ENCODE measurements at regions not wholly inside any gene's neighbourhood (a gene's known extent, or its start where the extent isn't known, plus 50 kb on each side); places are given as distances from the start of the nearest gene placed in this dataset.

DNA sequence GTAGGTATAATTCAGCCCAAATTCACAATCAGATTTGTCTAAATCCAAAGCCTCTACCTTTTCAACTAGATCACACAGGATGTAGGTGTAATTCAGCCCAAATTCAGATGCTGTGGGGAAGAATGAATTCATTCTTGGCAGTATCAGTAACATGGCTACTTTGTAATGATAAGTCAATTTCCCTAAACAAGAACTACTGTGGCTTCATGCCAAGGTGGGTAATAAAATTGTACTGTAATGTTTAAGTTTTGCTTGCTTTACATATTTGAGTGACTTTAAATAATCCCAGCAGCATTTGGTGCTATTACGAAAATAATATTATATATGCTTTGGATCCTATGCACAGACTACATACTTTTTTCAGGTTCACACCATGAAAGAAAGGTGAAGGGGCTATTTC is 239.1 kb downstream of the HDGFL1 start:
- no peak overlapping the region for H3K4me3 Mint-ChIP-seq (ENCODE audit: unreplicated experiment)
- no peak for DNase-seq
- TF ChIP-seq, protein P1, sequence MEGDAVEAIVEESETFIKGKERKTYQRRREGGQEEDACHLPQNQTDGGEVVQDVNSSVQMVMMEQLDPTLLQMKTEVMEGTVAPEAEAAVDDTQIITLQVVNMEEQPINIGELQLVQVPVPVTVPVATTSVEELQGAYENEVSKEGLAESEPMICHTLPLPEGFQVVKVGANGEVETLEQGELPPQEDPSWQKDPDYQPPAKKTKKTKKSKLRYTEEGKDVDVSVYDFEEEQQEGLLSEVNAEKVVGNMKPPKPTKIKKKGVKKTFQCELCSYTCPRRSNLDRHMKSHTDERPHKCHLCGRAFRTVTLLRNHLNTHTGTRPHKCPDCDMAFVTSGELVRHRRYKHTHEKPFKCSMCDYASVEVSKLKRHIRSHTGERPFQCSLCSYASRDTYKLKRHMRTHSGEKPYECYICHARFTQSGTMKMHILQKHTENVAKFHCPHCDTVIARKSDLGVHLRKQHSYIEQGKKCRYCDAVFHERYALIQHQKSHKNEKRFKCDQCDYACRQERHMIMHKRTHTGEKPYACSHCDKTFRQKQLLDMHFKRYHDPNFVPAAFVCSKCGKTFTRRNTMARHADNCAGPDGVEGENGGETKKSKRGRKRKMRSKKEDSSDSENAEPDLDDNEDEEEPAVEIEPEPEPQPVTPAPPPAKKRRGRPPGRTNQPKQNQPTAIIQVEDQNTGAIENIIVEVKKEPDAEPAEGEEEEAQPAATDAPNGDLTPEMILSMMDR (IDR thresholded peaks at IDR 0.05; ENCODE audit: partially characterized antibody, unreplicated experiment), result no peak
- H3K4me1 Mint-ChIP-seq (ENCODE audit: low read depth, unreplicated experiment), result peaks cover 11% of the 10 kb centered on the region
- no peaks in the 10 kb centered on the region for H3K9me3 Mint-ChIP-seq (ENCODE audit: unreplicated experiment)
- no peak overlapping the region for H3K27ac Mint-ChIP-seq (ENCODE audit: unreplicated experiment)
- H3K27me3 Mint-ChIP-seq (ENCODE audit: unreplicated experiment), result no peaks in the 10 kb centered on the region
- H3K36me3 Mint-ChIP-seq (ENCODE audit: unreplicated experiment), result no peaks in the 10 kb centered on the region

DNA sequence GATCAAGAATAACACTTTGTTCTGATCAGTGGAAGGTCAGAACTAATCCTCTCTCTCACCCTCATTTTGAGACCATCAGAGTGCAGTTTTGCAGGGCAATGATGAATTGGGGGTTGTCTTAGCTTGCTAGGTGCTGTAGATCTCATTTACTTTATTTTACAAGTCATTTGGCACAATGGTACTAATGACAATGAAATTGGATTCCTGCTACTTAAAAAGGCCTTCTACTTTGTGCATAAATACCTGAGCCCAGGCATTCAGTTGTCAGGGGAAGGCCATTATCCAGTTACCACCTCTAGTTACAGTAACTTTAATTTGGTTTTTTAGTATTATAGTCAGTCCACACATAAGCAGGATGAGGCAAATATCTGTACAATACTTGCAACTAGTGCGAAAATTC is 240.0 kb downstream of the HDGFL1 start:
- DNase-seq, result no peak
- H3K27me3 Mint-ChIP-seq (ENCODE audit: unreplicated experiment), result no peaks in the 10 kb centered on the region
- no peak overlapping the region for H3K27ac Mint-ChIP-seq (ENCODE audit: unreplicated experiment)
- no peaks in the 10 kb centered on the region for H3K36me3 Mint-ChIP-seq (ENCODE audit: unreplicated experiment)
- TF ChIP-seq, protein P1 (IDR thresholded peaks at IDR 0.05; ENCODE audit: partially characterized antibody, unreplicated experiment), result no peak
- no peaks in the 10 kb centered on the region for H3K9me3 Mint-ChIP-seq (ENCODE audit: unreplicated experiment)
- no peak overlapping the region for H3K4me3 Mint-ChIP-seq (ENCODE audit: unreplicated experiment)
- peaks cover 11% of the 10 kb centered on the region for H3K4me1 Mint-ChIP-seq (ENCODE audit: low read depth, unreplicated experiment)

DNA sequence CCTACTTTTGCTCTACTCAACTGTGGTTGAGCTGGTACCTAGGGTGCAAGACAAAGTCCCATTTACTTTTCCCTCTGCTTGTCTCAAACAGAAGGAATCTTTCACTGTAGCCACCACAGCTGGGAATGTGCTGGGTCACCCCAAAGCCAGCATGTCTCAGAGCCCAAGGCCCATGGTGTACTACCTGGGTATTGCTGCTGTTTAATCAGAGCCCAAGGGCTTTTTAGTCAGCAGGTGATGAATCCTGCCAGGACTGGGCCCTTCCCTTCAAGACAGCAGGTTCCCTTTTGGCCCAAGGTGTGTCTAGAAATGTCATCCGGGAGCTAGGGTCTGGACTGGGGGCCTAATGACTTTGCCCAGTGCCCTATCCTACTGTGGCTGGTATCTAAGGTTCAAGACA is 249.8 kb downstream of the HDGFL1 start:
- no peaks in the 10 kb centered on the region for H3K36me3 Mint-ChIP-seq (ENCODE audit: unreplicated experiment)
- peaks cover 2% of the 10 kb centered on the region for H3K9me3 Mint-ChIP-seq (ENCODE audit: unreplicated experiment)
- H3K27me3 Mint-ChIP-seq (ENCODE audit: unreplicated experiment), result no peaks in the 10 kb centered on the region
- no peak overlapping the region for H3K27ac Mint-ChIP-seq (ENCODE audit: unreplicated experiment)
- TF ChIP-seq, protein P1 (IDR thresholded peaks at IDR 0.05; ENCODE audit: partially characterized antibody, unreplicated experiment), result no peak
- H3K4me3 Mint-ChIP-seq (ENCODE audit: unreplicated experiment), result no peak overlapping the region
- DNase-seq, result no peak
- no peaks in the 10 kb centered on the region for H3K4me1 Mint-ChIP-seq (ENCODE audit: low read depth, unreplicated experiment)

DNA sequence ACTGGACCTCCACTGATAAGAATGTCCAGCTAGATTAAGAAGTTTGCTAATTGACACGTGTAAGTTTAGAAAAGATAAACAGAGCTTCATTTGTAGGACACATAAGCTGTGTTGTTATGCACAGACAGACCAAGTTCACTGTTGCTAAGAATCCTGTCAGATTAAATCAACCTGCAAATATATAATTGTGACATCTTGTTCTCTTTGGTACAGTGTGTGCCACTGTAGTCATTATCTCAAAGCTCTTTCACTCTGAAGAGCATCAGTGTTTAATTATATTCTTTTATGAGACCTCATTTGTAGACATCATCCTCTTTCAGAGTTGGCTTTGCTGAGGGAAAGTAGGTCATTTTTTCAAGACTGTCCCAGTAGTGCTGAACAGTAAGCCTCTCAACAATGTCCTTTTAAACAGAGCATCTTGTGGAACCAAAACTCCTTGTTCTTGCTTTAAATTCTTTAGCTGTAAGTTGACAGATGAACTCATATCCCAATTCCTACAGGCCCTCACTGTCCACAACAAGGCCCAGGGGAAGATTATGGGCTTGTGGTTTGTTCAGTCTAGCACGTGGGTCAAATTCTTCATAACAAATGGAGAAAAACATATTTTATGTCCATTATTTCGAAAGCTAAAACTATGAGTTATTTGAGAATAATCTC is 252.4 kb downstream of the HDGFL1 start:
- H3K27me3 Mint-ChIP-seq (ENCODE audit: unreplicated experiment), result no peaks in the 10 kb centered on the region
- no peaks in the 10 kb centered on the region for H3K36me3 Mint-ChIP-seq (ENCODE audit: unreplicated experiment)
- TF ChIP-seq, protein P1 (IDR thresholded peaks at IDR 0.05; ENCODE audit: partially characterized antibody, unreplicated experiment), result no peak
- H3K4me1 Mint-ChIP-seq (ENCODE audit: low read depth, unreplicated experiment), result no peaks in the 10 kb centered on the region
- H3K27ac Mint-ChIP-seq (ENCODE audit: unreplicated experiment), result no peak overlapping the region
- no peaks in the 10 kb centered on the region for H3K9me3 Mint-ChIP-seq (ENCODE audit: unreplicated experiment)
- no peak for DNase-seq
- H3K4me3 Mint-ChIP-seq (ENCODE audit: unreplicated experiment), result no peak overlapping the region

DNA sequence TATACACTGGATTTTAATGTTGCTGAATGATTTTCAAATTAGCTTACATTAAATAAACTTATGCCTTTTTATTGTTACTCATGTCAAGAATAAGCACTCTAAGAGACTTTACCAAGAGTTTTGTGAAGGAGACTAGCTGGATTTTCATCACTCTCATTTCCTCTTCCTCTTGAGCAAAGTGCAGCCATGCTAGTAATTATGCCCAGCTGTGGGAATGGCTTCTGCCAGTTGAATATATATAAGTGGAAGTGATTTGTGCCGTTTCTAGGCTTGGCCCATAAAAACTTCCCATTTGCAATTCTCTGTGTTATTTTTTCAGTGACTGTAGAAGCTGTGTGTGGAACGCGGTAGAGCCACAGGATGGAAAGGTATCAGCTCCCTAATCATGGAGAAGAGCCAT is 255.8 kb downstream of the HDGFL1 start:
- H3K36me3 Mint-ChIP-seq (ENCODE audit: unreplicated experiment), result no peaks in the 10 kb centered on the region
- no peak for DNase-seq
- H3K4me1 Mint-ChIP-seq (ENCODE audit: low read depth, unreplicated experiment), result peaks cover 5% of the 10 kb centered on the region
- no peak overlapping the region for H3K4me3 Mint-ChIP-seq (ENCODE audit: unreplicated experiment)
- no peaks in the 10 kb centered on the region for H3K9me3 Mint-ChIP-seq (ENCODE audit: unreplicated experiment)
- no peaks in the 10 kb centered on the region for H3K27me3 Mint-ChIP-seq (ENCODE audit: unreplicated experiment)
- H3K27ac Mint-ChIP-seq (ENCODE audit: unreplicated experiment), result no peak overlapping the region
- TF ChIP-seq, protein P1 (IDR thresholded peaks at IDR 0.05; ENCODE audit: partially characterized antibody, unreplicated experiment), result no peak
